ENCODE measurements at regions not wholly inside any gene's neighbourhood (a gene's known extent, or its start where the extent isn't known, plus 50 kb on each side); places are given as distances from the start of the nearest gene placed in this dataset.

- TF ChIP-seq REST (IDR thresholded peaks at IDR 0.05; ENCODE audit: unreplicated experiment) (no peak), ZNF462 (CRISPR knock-in tag; IDR thresholded peaks at IDR 0.05) (no peak), ZNF331 (CRISPR knock-in tag; IDR thresholded peaks at IDR 0.05; ENCODE audit: low read depth) (no peak)
Observed at GRCh38 chr18:39667905-39668304, 2102.3 kb upstream of the CELF4 start (continued).

DNA sequence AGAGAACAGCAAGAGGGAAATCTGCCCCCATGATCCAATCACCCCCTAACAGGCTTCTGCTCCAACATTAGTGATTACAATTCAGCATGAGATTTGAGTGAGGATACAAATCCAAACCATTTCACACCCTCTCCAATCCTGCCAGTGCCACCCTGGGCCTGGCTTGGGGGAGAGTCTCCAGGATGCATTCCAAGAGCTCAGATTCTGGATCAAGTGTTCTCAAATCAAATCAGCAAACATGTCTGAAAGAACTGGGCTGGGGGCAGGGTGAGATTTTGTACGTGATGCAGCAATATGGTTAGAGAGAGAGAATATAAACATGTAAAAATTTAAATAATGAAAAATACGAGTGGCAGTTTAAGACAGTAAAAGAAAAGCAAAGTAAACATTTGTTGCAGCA lies 2100.9 kb upstream of the CELF4 start:
- Mint-ChIP-seq H3K27me3 (ENCODE audit: insufficient read depth, low read depth, poor library complexity) (no peaks in the 10 kb centered on the region), H3K4me1 (no peaks in the 10 kb centered on the region), H3K36me3 (ENCODE audit: low read depth) (no peaks in the 10 kb centered on the region), H3K9me3 (no peaks in the 10 kb centered on the region), H3K4me3 (no peak overlapping the region), H3K27ac (no peak overlapping the region)
- ATAC-seq, result no peak
- H3K4me2 ChIP-seq, result no peak overlapping the region
- H3K27me3 ChIP-seq (ENCODE audit: insufficient read depth), result no peaks in the 10 kb centered on the region
- no peak for DNase-seq (ENCODE audit: low spot score)
- H2AFZ ChIP-seq, result no peak overlapping the region
- H3K9me2 ChIP-seq (ENCODE audit: insufficient read depth), result no peaks in the 10 kb centered on the region
- no peaks in the 10 kb centered on the region for H4K20me1 ChIP-seq (replicated peaks; ENCODE audit: insufficient read depth)
- no peaks in the 10 kb centered on the region for H3K4me1 ChIP-seq (ENCODE audit: insufficient read depth)
- no peaks in the 10 kb centered on the region for H3K36me3 ChIP-seq (ENCODE audit: insufficient read depth)
- H3F3A ChIP-seq (replicated peaks; ENCODE audit: low read depth), result no peaks in the 10 kb centered on the region
- no peaks in the 10 kb centered on the region for H3K79me2 ChIP-seq (replicated peaks; ENCODE audit: insufficient read depth)
- H3K4me3 ChIP-seq, result no peak overlapping the region
- H3K27ac ChIP-seq (ENCODE audit: low read depth), result no peak overlapping the region
- no peak for TF ChIP-seq ZNF462 (CRISPR knock-in tag; IDR thresholded peaks at IDR 0.05)
- no peak for TF ChIP-seq JUNB (IDR thresholded peaks at IDR 0.05; ENCODE audit: unreplicated experiment)
- no peak for TF ChIP-seq ZNF114 (CRISPR knock-in tag; IDR thresholded peaks at IDR 0.05)
- TF ChIP-seq NANOG (IDR thresholded peaks at IDR 0.05; ENCODE audit: borderline replicate concordance), result no peak
- TF ChIP-seq CREB1 (CRISPR knock-in tag; IDR thresholded peaks at IDR 0.05; ENCODE audit: low read depth), result no peak

All from GM23338 (cell line).